ENCODE measurements at regions not wholly inside any gene's neighbourhood (a gene's known extent, or its start where the extent isn't known, plus 50 kb on each side); places are given as distances from the start of the nearest gene placed in this dataset.

- 0 out of 2 replicates have a peak, but pooled peaks cover 2% of the 10 kb centered on the region for H3K4me1 ChIP-seq (ENCODE audit: low read length)
- H3K9ac ChIP-seq (ENCODE audit: low read length) = no peak overlapping the region
- H4K20me1 ChIP-seq (ENCODE audit: insufficient read depth, low read length) = no peaks in the 10 kb centered on the region
- H3K9me2 ChIP-seq (replicated peaks; ENCODE audit: insufficient read depth, low read length) = no peaks in the 10 kb centered on the region
- H3K27ac ChIP-seq (ENCODE audit: low read length) = no peak overlapping the region
- no peak overlapping the region for H3K4me3 ChIP-seq (ENCODE audit: low read length)
- no peak overlapping the region for H2AFZ ChIP-seq (ENCODE audit: low read length)
- H3K79me2 ChIP-seq (ENCODE audit: low read length) = no peaks in the 10 kb centered on the region
- TF ChIP-seq EZH2 (optimal IDR thresholded peaks at IDR 0.05; ENCODE audit: low read depth, low read length) = no peak
- TF ChIP-seq EZH2phosphoT487 (IDR thresholded peaks at IDR 0.05; ENCODE audit: low read length) = no peak
- no peak for TF ChIP-seq CTCF (IDR thresholded peaks at IDR 0.05; ENCODE audit: low read length)
- no peaks in the 10 kb centered on the region for H3K27me3 ChIP-seq (replicated peaks; ENCODE audit: insufficient read depth, low read length)
- H3K36me3 ChIP-seq (replicated peaks; ENCODE audit: insufficient read depth, low read length) = no peaks in the 10 kb centered on the region
- DNase-seq = no peak
- H3K9me3 ChIP-seq (replicated peaks; ENCODE audit: insufficient read depth, low read length) = no peaks in the 10 kb centered on the region
- no peaks in the 10 kb centered on the region for H3F3A ChIP-seq (ENCODE audit: insufficient read depth, low read length)
- no peak overlapping the region for H3K4me2 ChIP-seq (ENCODE audit: low read depth, low read length)
Observed at GRCh38 chr1:209344156-209344555, 239.4 kb upstream of the CAMK1G start.

- no peaks in the 10 kb centered on the region for H4K20me1 ChIP-seq (ENCODE audit: insufficient read depth, low read length)
- H3K4me2 ChIP-seq (ENCODE audit: low read depth, low read length) = no peak overlapping the region
- H3K36me3 ChIP-seq (replicated peaks; ENCODE audit: insufficient read depth, low read length) = no peaks in the 10 kb centered on the region
- H3K9me2 ChIP-seq (replicated peaks; ENCODE audit: insufficient read depth, low read length) = no peaks in the 10 kb centered on the region
- H3K9ac ChIP-seq (ENCODE audit: low read length) = no peak overlapping the region
- H3K9me3 ChIP-seq (replicated peaks; ENCODE audit: insufficient read depth, low read length) = no peaks in the 10 kb centered on the region
- H3K27me3 ChIP-seq (replicated peaks; ENCODE audit: insufficient read depth, low read length) = no peaks in the 10 kb centered on the region
- no peak overlapping the region for H2AFZ ChIP-seq (ENCODE audit: low read length)
- no peak overlapping the region for H3K27ac ChIP-seq (ENCODE audit: low read length)
- no peaks in the 10 kb centered on the region for H3F3A ChIP-seq (ENCODE audit: insufficient read depth, low read length)
- peaks cover 7% of the 10 kb centered on the region; the same call in 1 of the 2 replicates for H3K4me1 ChIP-seq (ENCODE audit: low read length)
- peak; percentile 19 for DNase-seq
- no peak overlapping the region for H3K4me3 ChIP-seq (ENCODE audit: low read length)
- H3K79me2 ChIP-seq (ENCODE audit: low read length) = no peaks in the 10 kb centered on the region
- TF ChIP-seq EZH2 (optimal IDR thresholded peaks at IDR 0.05; ENCODE audit: low read depth, low read length) = no peak
- TF ChIP-seq CTCF (IDR thresholded peaks at IDR 0.05; ENCODE audit: low read length) = no peak
- no peak for TF ChIP-seq EZH2phosphoT487 (IDR thresholded peaks at IDR 0.05; ENCODE audit: low read length)
Observed at GRCh38 chr1:209349363-209350308, 233.9 kb upstream of the CAMK1G start.

- no peak overlapping the region for H3K27ac ChIP-seq (ENCODE audit: low read length)
- H3K27me3 ChIP-seq (replicated peaks; ENCODE audit: insufficient read depth, low read length) = no peaks in the 10 kb centered on the region
- H4K20me1 ChIP-seq (ENCODE audit: insufficient read depth, low read length) = no peaks in the 10 kb centered on the region
- no peaks in the 10 kb centered on the region for H3K9me3 ChIP-seq (replicated peaks; ENCODE audit: insufficient read depth, low read length)
- no peak overlapping the region for H3K9ac ChIP-seq (ENCODE audit: low read length)
- no peak overlapping the region for H2AFZ ChIP-seq (ENCODE audit: low read length)
- H3K4me2 ChIP-seq (ENCODE audit: low read depth, low read length) = no peak overlapping the region
- TF ChIP-seq CTCF (IDR thresholded peaks at IDR 0.05; ENCODE audit: low read length) (no peak), EZH2phosphoT487 (IDR thresholded peaks at IDR 0.05; ENCODE audit: low read length) (no peak), EZH2 (optimal IDR thresholded peaks at IDR 0.05; ENCODE audit: low read depth, low read length) (no peak)
- H3K79me2 ChIP-seq (ENCODE audit: low read length) = no peaks in the 10 kb centered on the region
- H3K4me1 ChIP-seq (ENCODE audit: low read length) = peaks cover 7% of the 10 kb centered on the region; the same call in 1 of the 2 replicates
- no peak for DNase-seq
- H3K9me2 ChIP-seq (replicated peaks; ENCODE audit: insufficient read depth, low read length) = no peaks in the 10 kb centered on the region
- H3F3A ChIP-seq (ENCODE audit: insufficient read depth, low read length) = no peaks in the 10 kb centered on the region
- no peaks in the 10 kb centered on the region for H3K36me3 ChIP-seq (replicated peaks; ENCODE audit: insufficient read depth, low read length)
- no peak overlapping the region for H3K4me3 ChIP-seq (ENCODE audit: low read length)
Observed at GRCh38 chr1:209353053-209353452, 230.5 kb upstream of the CAMK1G start.

Data from MM.1S (cell line).